GM12891 (cell line): ENCODE measurements at regions not wholly inside any gene's neighbourhood (a gene's known extent, or its start where the extent isn't known, plus 50 kb on each side); places are given as distances from the start of the nearest gene placed in this dataset.

ENCODE experiments used
- POLR2A ChIP-seq: IDR thresholded peaks from 2 replicates; pipeline ENCODE4 v1.6.1; 2011; ENCODE audit warnings: low read depth, low read length, control low read depth
- POLR2AphosphoS5 ChIP-seq: IDR thresholded peaks from 2 replicates; pipeline ENCODE4 v1.6.1; 2011; ENCODE audit warnings: low read depth, low read length, control low read depth
- POU2F2 ChIP-seq: IDR thresholded peaks from 2 replicates; pipeline ENCODE4 v1.6.1; 2011; ENCODE audit warnings: low read depth, mild to moderate bottlenecking, control low read depth, low read length, moderate library complexity
- SPI1 ChIP-seq: IDR thresholded peaks from 2 replicates; pipeline ENCODE4 v1.6.1; 2011; ENCODE audit warnings: low read depth, low read length, control low read depth
- TAF1 ChIP-seq: IDR thresholded peaks from 2 replicates; pipeline ENCODE4 v1.6.1; 2011; ENCODE audit warnings: low read depth, low read length, control low read depth

DNA sequence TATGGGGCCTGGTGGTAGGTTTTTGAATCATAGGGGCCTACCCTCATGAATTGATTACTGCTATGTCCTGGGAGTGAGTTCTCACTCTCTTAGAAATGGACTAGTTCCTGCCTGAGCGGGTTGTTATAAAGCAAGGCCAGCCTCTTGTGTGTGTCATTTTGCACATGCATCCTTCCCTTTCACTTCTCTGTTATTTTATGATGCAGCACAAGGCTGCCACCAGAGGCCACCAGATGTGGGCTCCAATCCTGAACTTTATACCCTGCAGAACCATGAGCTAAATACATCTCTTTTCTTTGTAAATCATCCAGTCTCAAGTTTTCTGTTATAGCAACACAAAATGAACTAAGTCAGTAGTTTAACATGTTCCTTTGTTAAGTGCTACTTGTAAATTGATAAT is 251.4 kb downstream of the BLID start:
- TF ChIP-seq POLR2A, result no peak
- no peak for TF ChIP-seq POLR2AphosphoS5
- no peak for TF ChIP-seq SPI1
- no peak for TF ChIP-seq POU2F2
- no peak for TF ChIP-seq TAF1
